ENCODE measurements at regions not wholly inside any gene's neighbourhood (a gene's known extent, or its start where the extent isn't known, plus 50 kb on each side); places are given as distances from the start of the nearest gene placed in this dataset.

DNA sequence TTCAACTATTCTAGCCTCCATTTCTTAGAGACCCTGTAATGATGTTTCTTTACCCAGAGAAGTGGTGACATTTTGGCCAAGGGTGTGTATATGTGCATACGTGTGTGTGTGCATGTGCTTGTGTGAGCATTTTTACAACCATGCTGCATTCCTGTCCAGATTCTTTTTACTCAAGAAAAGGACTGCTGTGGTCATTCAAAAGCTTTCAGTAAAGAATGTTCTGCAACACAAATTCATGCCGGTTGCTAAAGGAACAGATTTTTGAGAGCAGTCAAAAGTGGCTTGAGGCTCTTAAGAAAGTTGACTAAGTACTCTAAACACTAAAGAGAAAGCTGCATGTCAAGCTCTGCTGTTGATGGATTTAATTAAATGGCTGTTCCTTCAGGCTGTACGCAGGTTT, 65.0 kb upstream of the FMR1 start:
- no peak for FAIRE-seq

GRCh38 chrX:147847999-147848398, 63.7 kb upstream of the FMR1 start:
- FAIRE-seq, result no peak

DNA sequence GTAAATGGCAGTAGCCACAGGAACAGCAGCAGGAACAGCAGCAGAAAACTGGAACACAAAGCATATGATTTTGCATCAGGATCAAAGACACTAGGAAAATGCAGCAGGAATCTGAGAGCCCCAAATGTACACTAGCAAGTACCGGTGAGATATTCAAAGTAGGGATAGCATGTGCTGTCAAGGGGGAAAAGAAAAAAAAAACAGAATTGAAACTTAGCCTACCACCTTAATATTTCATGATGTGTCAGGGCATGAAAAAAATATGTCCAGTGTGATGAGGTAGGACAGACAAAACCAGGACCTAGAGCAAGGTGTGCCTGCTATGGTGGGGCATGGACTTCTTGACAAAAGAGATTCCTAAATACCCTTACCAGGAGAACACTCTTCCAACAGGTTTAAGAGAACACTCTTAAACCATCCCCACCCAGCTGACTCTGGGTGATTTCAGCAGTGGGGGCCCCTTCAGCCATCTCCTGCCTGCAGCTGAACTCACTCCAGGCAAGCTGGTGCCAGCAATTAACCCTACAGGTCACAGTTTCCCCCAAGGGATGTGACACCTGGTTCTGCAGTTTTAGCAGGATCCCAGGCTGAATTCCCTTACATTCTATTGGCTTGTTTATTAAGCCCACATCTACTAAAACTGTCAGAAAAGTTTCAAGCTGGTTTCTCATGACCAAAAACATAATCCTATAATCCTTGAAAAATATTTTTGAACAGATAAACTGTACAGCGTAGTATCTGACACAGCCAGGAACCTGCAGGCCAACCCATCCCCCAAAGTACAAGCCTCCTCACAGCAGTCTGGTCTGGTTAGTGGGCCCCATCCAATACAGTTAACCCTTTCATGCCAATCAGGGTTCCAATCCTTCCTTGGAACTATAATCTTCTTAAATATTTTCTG, 62.9 kb upstream of the FMR1 start:
- FAIRE-seq, result no peak

DNA sequence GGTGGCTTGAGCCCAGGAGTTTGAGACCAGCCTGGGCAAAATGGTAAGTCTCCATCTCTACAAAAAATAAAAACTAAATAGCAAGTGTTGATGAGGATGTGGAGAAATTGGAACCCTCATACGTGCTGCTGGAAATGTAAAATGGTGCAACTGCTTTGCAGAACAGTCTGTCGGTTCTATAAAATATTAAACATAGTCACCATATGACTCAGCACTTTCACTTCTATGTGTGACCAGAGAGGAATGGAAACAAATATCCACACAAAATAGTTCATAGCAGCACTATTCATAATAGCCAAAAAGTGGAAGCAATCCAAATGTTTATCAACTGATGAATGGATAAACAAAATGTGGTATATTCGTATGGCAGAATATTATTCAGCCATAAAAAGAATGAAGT, 60.8 kb upstream of the FMR1 start:
- no peak for FAIRE-seq

DNA sequence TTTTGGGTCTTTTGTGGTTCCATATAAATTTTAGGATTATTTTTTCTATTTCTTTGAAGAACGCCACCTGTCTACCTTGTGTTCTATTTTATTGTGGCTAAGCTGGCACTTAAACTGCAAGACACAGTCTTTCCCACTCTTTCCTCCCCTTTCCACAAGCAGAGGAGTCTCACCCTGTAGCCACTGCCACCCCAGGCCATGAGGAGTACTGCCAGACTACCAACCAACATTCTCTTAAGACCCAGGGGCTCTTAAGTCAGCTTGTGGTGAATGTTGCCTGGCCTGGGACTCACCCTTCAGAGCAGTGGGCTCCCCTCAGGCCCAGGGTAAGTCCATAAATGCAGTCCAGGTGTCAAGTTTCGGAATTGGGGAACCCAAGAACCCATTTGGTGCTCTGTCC, 58.0 kb upstream of the FMR1 start:
- no peak for FAIRE-seq

DNA sequence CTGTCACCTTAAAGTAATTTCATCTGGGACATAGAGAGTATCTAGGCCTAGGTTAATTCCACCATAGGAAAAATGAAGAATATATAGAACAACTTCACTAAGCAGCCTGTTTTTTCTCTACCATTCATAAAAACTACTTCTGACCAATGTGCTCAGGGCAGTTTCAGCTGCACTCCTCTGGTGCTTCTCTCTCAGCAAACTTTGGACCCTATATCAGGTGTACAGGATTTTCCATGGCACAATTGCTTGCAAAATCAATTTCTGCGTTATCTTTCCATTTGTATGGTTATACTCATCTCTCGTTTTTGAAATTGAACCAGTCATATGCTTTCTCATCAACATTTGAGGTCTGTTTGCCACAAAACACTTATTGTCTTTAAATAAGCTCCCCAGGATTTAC, 52.1 kb upstream of the FMR1 start:
- no peak for FAIRE-seq

All from islet of Langerhans (tissue), 1 donor.